ENCODE measurements at regions not wholly inside any gene's neighbourhood (a gene's known extent, or its start where the extent isn't known, plus 50 kb on each side); places are given as distances from the start of the nearest gene placed in this dataset.

DNA sequence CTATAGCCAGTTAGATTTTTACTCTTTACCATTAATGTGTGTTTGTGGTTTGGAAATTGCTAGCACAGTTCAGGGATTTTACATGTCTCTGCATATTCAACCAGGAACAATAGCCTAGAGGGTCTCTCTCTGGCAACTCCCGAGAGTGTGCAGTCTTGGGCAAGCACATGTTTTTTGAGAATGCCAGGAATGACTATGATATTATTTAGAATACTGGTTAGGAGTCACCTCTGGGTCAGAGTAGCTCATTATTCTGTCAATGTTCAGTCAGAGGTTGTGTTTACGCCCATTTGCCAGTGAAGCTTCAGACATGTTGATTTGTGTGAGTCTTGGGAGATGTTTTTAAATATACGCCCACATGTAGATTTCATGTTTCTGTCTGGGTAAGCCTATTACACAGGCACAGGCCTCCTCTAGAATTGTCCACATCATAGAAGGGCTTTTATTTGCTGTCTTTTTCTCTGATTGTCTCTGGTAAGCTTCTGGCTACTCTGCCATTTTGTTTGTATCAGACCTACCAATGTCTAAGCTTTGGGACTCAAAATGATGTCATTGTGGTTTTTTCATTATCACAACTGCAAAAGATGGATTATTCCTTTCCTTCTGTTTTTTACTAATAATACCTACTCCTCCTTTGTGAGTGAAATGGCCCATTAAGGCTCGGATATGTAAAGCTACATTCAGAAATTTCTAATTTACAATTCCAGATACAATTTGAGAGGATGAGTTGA is 203.1 kb upstream of the PPFIA2 start:
- TF ChIP-seq, protein P1, sequence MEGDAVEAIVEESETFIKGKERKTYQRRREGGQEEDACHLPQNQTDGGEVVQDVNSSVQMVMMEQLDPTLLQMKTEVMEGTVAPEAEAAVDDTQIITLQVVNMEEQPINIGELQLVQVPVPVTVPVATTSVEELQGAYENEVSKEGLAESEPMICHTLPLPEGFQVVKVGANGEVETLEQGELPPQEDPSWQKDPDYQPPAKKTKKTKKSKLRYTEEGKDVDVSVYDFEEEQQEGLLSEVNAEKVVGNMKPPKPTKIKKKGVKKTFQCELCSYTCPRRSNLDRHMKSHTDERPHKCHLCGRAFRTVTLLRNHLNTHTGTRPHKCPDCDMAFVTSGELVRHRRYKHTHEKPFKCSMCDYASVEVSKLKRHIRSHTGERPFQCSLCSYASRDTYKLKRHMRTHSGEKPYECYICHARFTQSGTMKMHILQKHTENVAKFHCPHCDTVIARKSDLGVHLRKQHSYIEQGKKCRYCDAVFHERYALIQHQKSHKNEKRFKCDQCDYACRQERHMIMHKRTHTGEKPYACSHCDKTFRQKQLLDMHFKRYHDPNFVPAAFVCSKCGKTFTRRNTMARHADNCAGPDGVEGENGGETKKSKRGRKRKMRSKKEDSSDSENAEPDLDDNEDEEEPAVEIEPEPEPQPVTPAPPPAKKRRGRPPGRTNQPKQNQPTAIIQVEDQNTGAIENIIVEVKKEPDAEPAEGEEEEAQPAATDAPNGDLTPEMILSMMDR (IDR thresholded peaks at IDR 0.05), result no peak
- no peak for TF ChIP-seq EZH2 (IDR thresholded peaks at IDR 0.05; ENCODE audit: borderline replicate concordance, insufficient read depth, low read depth, low read length, poor library complexity, severe bottlenecking)
